HepG2 (cell line): ENCODE measurements at regions not wholly inside any gene's neighbourhood (a gene's known extent, or its start where the extent isn't known, plus 50 kb on each side); places are given as distances from the start of the nearest gene placed in this dataset.
A peak's percentile ranks its signal among the peaks of the same experiment; 100 is the strongest.

Source experiments
- ATRX ChIP-seq: sonication (generic); formaldehyde crosslinking; IDR thresholded peaks from 2 replicates; pipeline ENCODE4 v1.4.0; 2020; ENCODE audit warnings: missing genetic modification reagents, borderline replicate concordance
- CEBPG ChIP-seq: IDR thresholded peaks from 2 replicates; pipeline ENCODE4 v1.6.1; 2016
- EED ChIP-seq: sonication (generic); formaldehyde crosslinking; IDR thresholded peaks from 2 replicates; pipeline ENCODE4 v1.5.0; 2020; ENCODE audit warnings: mild to moderate bottlenecking, missing genetic modification reagents
- ELF4 ChIP-seq: sonication (generic); formaldehyde crosslinking; IDR thresholded peaks from 2 replicates; pipeline ENCODE4 v1.5.0; 2020; ENCODE audit warnings: missing genetic modification reagents, mild to moderate bottlenecking, moderate library complexity, borderline replicate concordance
- FOXA1 ChIP-seq, 2 experiments: fragments of 450-650 bp in 1 of 2; sonication (generic) in 1 of 2; formaldehyde crosslinking in 1 of 2; IDR thresholded peaks; 2 replicates each; pipeline versions ENCODE4 v1.4.0 to v1.6.1; 2016 to 2020; ENCODE audit warnings: missing genetic modification reagents in 1 of 2
- HOXA3 ChIP-seq: sonication (generic); formaldehyde crosslinking; IDR thresholded peaks from 2 replicates; pipeline ENCODE4 v1.5.0; 2020; ENCODE audit warnings: missing genetic modification reagents
- MTA3 ChIP-seq: sonication (generic); formaldehyde crosslinking; IDR thresholded peaks from 2 replicates; pipeline ENCODE4 v1.4.0; 2020; ENCODE audit warnings: missing genetic modification reagents
- RFX5 ChIP-seq: IDR thresholded peaks from 2 replicates; pipeline ENCODE4 v1.6.1; 2011; ENCODE audit warnings: low read depth, low read length, improper control_type of control experiment
- RFXANK ChIP-seq: IDR thresholded peaks from 2 replicates; pipeline ENCODE4 v1.6.1; 2016
- RXRA ChIP-seq: sonication (generic); formaldehyde crosslinking; IDR thresholded peaks from 2 replicates; pipeline ENCODE4 v1.5.1; 2020; ENCODE audit warnings: missing genetic modification reagents
- SATB2 ChIP-seq: sonication (generic); formaldehyde crosslinking; IDR thresholded peaks from 2 replicates; pipeline ENCODE4 v1.5.0; 2020; ENCODE audit warnings: missing genetic modification reagents
- SP2 ChIP-seq: sonication (generic); formaldehyde crosslinking; IDR thresholded peaks from 2 replicates; pipeline ENCODE4 v1.5.1; 2020; ENCODE audit warnings: mild to moderate bottlenecking, missing genetic modification reagents
- TBX3 ChIP-seq: fragments of 450-650 bp; IDR thresholded peaks from 2 replicates; pipeline ENCODE4 v1.6.1; 2017; ENCODE audit warnings: antibody characterized with exemption, mild to moderate bottlenecking, inconsistent platforms, borderline replicate concordance
- THAP11 ChIP-seq: IDR thresholded peaks from 2 replicates; pipeline ENCODE4 v1.6.1; 2016; ENCODE audit warnings: missing biosample characterization, missing genetic modification reagents
- ZFP1 ChIP-seq: IDR thresholded peaks from 2 replicates; pipeline ENCODE4 v1.6.1; 2016
- ZIK1 ChIP-seq: sonication (generic); formaldehyde crosslinking; IDR thresholded peaks from 2 replicates; pipeline ENCODE4 v1.5.0; 2020; ENCODE audit warnings: mild to moderate bottlenecking, low read depth, missing genetic modification reagents, borderline replicate concordance
- ZNF557 ChIP-seq: sonication (generic); formaldehyde crosslinking; IDR thresholded peaks from 2 replicates; pipeline ENCODE4 v1.4.0; 2020; ENCODE audit warnings: missing genetic modification reagents
- ZNF619 ChIP-seq: sonication (generic); formaldehyde crosslinking; IDR thresholded peaks from 2 replicates; pipeline ENCODE4 v1.4.0; 2020; ENCODE audit warnings: mild to moderate bottlenecking, missing genetic modification reagents
- ZNF644 ChIP-seq: IDR thresholded peaks from 2 replicates; pipeline ENCODE4 v1.6.1; 2016; ENCODE audit warnings: low read depth
- ZNF660 ChIP-seq: sonication (generic); formaldehyde crosslinking; IDR thresholded peaks from 2 replicates; pipeline ENCODE4 v1.5.1; 2020; ENCODE audit warnings: mild to moderate bottlenecking, low read depth, missing genetic modification reagents, borderline replicate concordance
- ZNF850 ChIP-seq: sonication (generic); formaldehyde crosslinking; conservative IDR thresholded peaks from 2 replicates; pipeline ENCODE4 v1.9.0; 2021; ENCODE audit warnings: mild to moderate bottlenecking, missing genetic modification reagents
- TF ChIP-seq, protein P1 (sequence below): sonication (generic); formaldehyde crosslinking; conservative IDR thresholded peaks from 2 replicates; pipeline ENCODE4 v1.4.0; 2020; ENCODE audit warnings: missing genetic modification reagents
- TF ChIP-seq, protein P2 (sequence below): sonication (generic); formaldehyde crosslinking; IDR thresholded peaks from 2 replicates; pipeline ENCODE4 v1.5.1; 2020; ENCODE audit warnings: mild to moderate bottlenecking, missing genetic modification reagents, borderline replicate concordance
- TF ChIP-seq, protein P3 (sequence below): sonication (generic); formaldehyde crosslinking; IDR thresholded peaks from 2 replicates; pipeline ENCODE4 v1.4.0; 2020; ENCODE audit warnings: missing genetic modification reagents, borderline replicate concordance
- TF ChIP-seq, protein P4 (sequence below): sonication (generic); formaldehyde crosslinking; IDR thresholded peaks from 2 replicates; pipeline ENCODE4 v1.8.1; 2023; ENCODE audit warnings: missing genetic modification reagents, inconsistent platforms, borderline replicate concordance
- TF ChIP-seq, protein P5 (sequence below): sonication (generic); formaldehyde crosslinking; IDR thresholded peaks from 2 replicates; pipeline ENCODE4 v1.4.0; 2020; ENCODE audit warnings: missing genetic modification reagents, low read depth, mild to moderate bottlenecking, borderline replicate concordance

DNA sequence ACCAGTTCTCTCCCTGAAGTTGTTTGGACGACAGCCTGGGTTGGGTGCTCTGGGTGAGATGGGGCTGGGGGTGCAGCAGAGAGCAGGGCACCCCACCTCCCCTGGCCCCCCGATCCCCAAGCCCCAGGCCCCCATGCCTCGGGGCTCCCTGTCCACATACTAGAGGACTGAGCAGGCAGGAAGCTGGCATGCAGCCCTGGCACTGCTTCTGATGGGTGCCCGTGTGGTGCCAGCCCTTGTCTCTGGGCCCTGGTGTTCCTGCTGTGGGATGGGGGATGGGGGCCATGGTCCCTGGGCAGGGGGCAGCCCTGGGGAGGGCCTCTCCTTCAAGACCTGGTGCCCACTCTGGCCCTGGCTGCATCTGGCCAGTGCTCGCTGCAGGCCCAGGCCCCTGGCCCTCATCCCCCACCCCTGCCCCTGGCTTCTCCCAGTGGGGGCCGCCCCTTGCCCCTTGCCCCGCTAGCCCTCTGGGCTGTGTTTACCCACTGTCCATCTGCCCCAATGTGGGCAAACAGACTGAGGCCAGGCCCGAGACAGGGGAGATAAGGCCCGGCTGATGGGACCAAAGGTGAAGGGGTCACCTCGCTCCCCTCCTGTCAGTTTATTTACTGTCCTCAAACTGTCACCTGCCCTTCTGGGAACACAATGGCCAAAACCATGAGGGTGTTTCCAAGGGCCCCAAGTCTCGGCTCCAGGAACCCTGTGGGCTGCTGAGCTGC is 67.3 kb upstream of the RXRA start (continued):
- TF ChIP-seq EED (CRISPR knock-in tag) (no peak), RXRA (CRISPR knock-in tag) (peak; percentile 93), SATB2 (no peak), THAP11 (no peak), ZFP1 (CRISPR knock-in tag) (no peak), SP2 (no peak), CEBPG (no peak), ZNF850 (no peak), RFXANK (CRISPR knock-in tag) (no peak), HOXA3 (CRISPR knock-in tag) (peak; percentile 81), ZNF644 (CRISPR knock-in tag) (no peak), ZNF619 (CRISPR knock-in tag) (peak; percentile 17; the same call in 1 of the 2 replicates), ATRX (CRISPR knock-in tag) (no peak), MTA3 (CRISPR knock-in tag) (no peak), TBX3 (no peak), RFX5 (no peak), FOXA1 (IDR thresholded peaks at IDR 0.05) (no peak), FOXA1 (CRISPR knock-in tag; IDR thresholded peaks at IDR 0.05) (peak; percentile 93), ZIK1 (no peak), ZNF660 (CRISPR knock-in tag) (no peak), ELF4 (CRISPR knock-in tag) (no peak), ZNF557 (no peak)
- TF ChIP-seq, protein P1, sequence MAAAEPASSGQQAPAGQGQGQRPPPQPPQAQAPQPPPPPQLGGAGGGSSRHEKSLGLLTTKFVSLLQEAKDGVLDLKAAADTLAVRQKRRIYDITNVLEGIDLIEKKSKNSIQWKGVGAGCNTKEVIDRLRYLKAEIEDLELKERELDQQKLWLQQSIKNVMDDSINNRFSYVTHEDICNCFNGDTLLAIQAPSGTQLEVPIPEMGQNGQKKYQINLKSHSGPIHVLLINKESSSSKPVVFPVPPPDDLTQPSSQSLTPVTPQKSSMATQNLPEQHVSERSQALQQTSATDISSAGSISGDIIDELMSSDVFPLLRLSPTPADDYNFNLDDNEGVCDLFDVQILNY (CRISPR knock-in tag): no peak
- TF ChIP-seq, protein P2, sequence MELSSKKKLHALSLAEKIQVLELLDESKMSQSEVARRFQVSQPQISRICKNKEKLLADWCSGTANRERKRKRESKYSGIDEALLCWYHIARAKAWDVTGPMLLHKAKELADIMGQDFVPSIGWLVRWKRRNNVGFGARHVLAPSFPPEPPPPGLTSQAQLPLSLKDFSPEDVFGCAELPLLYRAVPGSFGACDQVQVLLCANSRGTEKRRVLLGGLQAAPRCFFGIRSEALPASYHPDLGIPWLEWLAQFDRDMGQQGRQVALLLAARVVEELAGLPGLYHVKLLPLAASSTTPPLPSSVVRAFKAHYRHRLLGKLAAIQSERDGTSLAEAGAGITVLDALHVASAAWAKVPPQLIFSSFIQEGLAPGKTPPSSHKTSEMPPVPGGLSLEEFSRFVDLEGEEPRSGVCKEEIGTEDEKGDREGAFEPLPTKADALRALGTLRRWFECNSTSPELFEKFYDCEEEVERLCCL (CRISPR knock-in tag): no peak
- TF ChIP-seq, protein P3, sequence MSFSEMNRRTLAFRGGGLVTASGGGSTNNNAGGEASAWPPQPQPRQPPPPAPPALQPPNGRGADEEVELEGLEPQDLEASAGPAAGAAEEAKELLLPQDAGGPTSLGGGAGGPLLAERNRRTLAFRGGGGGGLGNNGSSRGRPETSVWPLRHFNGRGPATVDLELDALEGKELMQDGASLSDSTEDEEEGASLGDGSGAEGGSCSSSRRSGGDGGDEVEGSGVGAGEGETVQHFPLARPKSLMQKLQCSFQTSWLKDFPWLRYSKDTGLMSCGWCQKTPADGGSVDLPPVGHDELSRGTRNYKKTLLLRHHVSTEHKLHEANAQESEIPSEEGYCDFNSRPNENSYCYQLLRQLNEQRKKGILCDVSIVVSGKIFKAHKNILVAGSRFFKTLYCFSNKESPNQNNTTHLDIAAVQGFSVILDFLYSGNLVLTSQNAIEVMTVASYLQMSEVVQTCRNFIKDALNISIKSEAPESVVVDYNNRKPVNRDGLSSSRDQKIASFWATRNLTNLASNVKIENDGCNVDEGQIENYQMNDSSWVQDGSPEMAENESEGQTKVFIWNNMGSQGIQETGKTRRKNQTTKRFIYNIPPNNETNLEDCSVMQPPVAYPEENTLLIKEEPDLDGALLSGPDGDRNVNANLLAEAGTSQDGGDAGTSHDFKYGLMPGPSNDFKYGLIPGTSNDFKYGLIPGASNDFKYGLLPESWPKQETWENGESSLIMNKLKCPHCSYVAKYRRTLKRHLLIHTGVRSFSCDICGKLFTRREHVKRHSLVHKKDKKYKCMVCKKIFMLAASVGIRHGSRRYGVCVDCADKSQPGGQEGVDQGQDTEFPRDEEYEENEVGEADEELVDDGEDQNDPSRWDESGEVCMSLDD: peak; percentile 88
- TF ChIP-seq, protein P4, sequence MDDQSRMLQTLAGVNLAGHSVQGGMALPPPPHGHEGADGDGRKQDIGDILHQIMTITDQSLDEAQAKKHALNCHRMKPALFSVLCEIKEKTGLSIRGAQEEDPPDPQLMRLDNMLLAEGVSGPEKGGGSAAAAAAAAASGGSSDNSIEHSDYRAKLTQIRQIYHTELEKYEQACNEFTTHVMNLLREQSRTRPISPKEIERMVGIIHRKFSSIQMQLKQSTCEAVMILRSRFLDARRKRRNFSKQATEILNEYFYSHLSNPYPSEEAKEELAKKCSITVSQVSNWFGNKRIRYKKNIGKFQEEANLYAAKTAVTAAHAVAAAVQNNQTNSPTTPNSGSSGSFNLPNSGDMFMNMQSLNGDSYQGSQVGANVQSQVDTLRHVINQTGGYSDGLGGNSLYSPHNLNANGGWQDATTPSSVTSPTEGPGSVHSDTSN: no peak
- TF ChIP-seq, protein P5, sequence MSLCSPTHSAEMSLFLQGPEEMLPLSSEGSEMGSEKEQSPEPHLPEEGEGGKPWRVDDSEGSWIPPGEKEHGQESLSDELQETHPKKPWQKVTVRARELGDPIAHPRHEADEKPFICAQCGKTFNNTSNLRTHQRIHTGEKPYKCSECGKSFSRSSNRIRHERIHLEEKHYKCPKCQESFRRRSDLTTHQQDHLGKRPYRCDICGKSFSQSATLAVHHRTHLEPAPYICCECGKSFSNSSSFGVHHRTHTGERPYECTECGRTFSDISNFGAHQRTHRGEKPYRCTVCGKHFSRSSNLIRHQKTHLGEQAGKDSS: no peak
